ENCODE measurements at regions not wholly inside any gene's neighbourhood (a gene's known extent, or its start where the extent isn't known, plus 50 kb on each side); places are given as distances from the start of the nearest gene placed in this dataset.

GRCh38 chr13:105952973-105953290, 582.5 kb downstream of the EFNB2 start:
- TF ChIP-seq, protein P1, sequence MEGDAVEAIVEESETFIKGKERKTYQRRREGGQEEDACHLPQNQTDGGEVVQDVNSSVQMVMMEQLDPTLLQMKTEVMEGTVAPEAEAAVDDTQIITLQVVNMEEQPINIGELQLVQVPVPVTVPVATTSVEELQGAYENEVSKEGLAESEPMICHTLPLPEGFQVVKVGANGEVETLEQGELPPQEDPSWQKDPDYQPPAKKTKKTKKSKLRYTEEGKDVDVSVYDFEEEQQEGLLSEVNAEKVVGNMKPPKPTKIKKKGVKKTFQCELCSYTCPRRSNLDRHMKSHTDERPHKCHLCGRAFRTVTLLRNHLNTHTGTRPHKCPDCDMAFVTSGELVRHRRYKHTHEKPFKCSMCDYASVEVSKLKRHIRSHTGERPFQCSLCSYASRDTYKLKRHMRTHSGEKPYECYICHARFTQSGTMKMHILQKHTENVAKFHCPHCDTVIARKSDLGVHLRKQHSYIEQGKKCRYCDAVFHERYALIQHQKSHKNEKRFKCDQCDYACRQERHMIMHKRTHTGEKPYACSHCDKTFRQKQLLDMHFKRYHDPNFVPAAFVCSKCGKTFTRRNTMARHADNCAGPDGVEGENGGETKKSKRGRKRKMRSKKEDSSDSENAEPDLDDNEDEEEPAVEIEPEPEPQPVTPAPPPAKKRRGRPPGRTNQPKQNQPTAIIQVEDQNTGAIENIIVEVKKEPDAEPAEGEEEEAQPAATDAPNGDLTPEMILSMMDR (IDR thresholded peaks at IDR 0.05; ENCODE audit: low read depth, low read length, poor library complexity, severe bottlenecking): no peak
- TF ChIP-seq EZH2phosphoT487 (IDR thresholded peaks at IDR 0.05; ENCODE audit: borderline replicate concordance, low read length): no peak
